ENCODE measurements at regions not wholly inside any gene's neighbourhood (a gene's known extent, or its start where the extent isn't known, plus 50 kb on each side); places are given as distances from the start of the nearest gene placed in this dataset.

DNA sequence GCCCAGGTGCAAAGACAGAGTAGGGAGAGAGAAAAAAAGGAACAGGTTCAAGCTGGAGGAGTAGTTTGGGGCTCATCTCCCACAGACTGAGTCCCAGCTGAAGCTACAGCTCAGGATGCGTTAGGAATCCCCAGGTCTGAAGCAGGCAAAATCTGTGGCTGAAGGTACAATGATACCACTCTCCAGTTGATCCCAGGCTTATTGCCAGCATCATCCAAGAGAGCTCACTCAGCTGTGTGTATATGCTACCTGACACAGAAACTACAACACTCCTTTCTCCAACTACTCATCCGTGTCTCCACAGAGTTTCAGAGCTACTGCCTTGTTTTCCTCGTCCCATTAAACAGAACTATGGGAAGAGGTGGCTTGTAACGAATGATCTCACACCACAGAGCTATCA, 851.3 kb downstream of the GRID1 start:
- no peak for DNase-seq

DNA sequence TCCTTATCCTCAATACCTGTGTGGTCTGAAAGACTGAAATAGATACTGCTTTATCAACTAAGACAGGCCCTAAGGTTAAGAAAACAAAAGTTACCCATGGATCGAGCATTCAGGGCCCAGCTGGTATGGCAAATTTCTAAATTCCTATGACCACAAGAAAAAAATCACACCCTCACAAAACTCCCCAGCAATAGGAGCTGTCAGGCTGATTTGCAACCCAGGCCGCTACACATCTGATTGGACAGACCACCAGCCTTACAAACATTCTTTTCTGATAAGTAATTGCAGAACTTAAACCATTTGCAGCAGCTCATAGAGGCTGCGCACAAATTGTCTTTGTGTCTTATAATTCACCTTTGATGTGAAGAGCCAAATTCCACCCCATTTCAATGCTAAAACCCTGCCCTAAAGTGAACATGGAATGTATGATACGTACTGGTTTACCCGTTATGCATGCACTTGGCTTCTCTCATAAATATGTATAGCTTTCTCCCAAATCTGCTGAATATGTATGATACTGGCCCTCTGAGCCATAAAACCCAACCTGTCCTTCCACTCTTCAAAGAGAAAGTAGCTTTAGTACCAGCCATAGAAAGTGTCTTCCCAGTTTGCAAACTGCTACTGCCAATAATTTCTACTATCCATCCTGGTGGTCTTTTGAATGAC, 842.5 kb downstream of the GRID1 start:
- DNase-seq: no peak

DNA sequence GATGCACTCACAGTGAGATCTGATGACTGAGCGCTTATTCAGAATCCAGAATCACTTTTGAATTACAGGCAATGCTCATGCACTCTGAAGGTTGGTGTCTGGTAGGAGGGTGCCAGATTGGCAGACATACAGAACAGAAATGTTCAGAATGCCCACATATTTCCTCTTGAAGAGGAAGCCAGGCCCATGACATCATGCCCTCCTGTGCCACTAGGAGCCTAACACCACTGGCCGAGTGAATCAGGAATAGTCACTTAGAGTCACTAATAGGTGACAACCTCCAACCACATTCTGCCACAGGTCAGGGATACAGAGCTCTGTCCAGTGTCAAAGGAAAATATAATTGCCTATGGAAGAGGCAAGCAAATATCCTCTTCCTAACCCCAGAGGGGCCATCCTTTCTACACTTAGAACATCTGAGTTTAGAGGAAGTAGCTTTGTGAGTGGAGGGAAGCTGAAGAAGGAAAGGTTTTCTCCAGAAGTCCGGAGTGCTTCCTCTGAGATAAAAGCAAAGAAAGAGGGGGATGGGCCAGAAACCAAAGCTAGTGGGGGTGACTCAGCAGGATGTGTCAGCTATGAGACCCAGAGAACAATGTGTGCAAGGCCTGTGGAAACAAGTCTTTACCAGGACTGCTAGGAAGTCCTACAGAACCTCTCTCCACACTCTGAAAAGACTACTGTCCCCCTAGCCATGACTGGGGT, 838.8 kb downstream of the GRID1 start:
- no peak for DNase-seq

DNA sequence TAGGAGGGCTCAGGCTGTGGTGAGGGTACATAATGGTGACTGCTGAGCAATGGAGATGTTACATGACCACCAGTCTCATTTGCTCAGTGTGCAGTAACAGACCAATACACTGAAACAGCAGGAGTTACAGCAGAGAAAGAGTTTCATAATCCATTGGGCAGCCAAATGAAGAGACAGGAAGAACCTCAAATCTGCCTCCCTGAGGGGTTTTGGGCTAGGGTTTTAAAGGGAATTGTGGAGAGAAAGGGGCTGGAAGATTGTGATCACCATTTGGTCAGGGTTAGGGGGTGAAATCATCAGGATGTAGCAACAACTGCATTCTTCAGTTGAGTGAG, 838.3 kb downstream of the GRID1 start:
- DNase-seq: no peak

DNA sequence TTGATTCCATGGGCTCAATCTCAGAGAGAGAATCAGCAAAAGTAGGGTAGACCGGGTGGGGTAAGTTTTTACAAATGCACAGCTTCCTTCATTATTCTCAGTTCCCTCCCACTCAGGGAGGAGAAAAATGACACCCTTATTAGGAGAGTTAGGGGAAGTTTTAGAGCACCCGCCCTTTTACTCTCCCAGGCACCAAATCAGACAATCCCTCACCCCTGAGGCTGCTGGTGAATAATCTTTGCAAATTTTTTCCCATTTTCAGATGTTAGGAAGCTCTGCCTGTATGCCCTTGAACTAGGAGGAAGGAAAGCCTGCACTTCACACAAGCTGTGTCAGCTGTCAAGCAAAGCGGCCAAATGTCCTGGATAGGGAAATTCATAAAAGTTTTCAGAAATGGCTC, 834.9 kb downstream of the GRID1 start:
- DNase-seq: no peak

DNA sequence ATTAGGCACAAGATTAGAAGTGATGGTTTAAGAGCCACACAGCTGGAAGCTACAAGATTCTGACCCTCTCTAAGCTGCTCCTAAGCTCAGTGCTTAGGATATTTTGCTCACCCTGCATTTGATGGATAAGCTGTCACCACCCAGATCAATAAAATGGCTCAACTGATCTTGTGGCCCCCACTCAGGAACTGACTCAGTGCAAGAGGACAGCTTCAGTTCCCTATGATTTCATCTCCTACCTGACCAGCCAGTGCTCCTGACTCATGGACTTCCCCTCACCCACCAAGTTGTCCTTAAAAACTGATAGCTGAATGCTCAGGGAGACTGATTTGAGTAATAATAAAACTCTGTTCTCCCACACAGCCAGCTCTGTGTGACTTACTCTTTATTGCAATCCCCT, 833.8 kb downstream of the GRID1 start:
- no peak for DNase-seq

DNA sequence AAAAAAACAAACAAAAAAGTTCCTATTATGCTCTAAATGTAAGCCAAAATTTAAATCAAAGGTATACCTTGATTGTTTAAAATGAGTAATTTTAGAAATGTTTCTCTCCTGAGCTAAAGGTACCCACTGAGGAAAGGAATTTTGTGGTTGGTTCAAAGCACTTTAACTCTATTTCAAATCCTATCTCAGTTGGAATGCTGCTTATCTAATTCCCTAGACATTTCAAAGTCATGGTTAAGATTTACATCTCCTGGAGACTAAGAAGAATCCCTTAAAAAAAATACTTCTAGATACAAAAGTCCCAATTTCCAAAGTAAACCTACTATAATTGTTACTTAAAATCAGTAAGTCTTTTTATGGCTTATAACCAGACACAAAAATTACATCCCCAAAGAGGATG, 830.7 kb downstream of the GRID1 start:
- DNase-seq: no peak

DNA sequence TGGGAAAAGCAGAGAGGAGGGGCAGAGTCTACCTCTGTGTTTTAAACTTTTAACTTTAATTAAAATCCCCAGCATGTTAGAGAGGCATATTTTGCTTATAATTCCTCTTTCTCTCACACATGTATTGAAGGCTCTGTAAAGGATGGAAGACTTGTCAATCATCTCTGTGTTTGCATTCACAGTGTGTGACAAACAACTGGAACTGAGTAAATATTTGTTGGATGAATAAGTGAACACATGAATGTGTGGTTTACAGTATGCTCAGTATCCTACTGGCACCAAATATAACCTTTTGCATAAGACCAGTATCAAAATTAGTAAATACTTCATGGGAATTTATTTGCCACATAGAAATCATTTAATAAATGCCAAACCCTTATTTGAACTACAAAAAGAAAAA, 829.0 kb downstream of the GRID1 start:
- DNase-seq: no peak

DNA sequence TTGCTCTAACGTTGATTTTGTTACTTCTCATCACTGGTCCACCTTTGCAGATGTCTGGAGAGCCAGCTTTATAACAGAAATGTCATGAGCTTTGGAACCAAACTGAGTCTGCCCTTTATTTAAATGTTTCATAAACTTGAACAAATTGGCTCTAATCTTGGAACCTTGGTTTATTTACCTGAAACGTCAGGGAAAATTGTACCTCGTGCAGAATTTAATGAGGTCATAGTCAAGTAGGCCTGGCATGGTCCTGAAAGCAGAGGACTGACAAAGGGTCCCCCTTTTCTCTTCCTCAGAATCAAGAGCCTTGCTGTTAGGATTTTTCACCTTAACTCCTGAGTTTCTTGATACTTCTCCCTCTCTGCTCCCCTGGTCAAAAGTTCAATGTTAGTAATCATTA, 828.0 kb downstream of the GRID1 start:
- DNase-seq: no peak

DNA sequence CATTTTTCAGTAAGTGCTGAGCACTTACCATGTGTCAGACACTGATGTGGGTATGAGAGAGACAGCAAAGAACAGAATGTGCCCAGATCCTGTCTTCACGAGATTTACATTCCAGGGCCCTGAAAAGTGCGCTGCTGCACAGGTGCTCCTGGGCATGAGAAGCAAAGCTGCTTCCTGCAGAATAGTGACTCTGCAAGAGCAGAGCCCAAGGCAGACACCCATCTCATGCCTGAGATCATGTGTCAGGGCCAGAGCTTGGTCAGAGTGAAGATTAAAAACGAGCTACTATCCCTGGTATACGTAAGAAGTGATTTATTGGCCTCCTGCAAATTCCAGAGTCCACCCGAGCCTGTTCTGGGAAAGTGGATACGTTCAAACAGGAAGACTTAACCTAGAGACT, 824.4 kb downstream of the GRID1 start:
- no peak for DNase-seq

DNA sequence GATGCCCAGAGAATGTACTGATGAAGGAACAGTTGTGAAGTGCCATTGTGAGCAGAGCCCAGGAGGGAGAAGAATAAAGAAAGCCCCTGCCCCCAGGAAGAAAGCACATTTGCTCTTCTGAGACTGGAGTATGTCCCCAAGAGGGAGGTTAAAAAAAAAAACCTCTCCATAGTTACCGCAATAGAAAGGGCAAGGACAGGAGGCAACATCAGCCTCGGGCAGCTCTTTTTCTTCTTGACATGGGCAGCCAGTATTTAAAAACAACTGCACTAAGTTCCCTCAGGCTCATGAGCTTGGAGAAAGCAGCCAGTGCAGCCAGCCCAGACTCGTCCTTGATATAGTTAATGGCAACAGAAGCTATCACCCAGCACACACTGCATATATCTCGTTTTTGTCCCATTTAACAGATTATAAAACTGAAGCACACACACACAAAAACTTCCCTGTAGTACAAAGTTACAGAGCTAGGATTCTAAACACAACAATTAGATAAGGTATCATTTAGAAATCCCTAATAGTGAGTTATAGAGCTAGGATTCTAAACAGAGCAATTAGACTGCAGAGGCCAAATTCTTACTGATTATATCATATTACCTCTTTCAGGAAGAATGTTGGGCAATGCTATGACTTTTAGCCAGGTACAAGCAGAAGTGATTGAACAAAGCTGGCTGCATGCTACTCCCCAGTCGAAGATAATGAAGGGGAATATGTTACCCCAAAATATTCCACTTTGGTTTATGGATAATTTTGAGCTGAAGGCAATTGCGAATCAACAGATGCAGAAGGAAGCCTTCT, 823.5 kb downstream of the GRID1 start:
- no peak for DNase-seq

DNA sequence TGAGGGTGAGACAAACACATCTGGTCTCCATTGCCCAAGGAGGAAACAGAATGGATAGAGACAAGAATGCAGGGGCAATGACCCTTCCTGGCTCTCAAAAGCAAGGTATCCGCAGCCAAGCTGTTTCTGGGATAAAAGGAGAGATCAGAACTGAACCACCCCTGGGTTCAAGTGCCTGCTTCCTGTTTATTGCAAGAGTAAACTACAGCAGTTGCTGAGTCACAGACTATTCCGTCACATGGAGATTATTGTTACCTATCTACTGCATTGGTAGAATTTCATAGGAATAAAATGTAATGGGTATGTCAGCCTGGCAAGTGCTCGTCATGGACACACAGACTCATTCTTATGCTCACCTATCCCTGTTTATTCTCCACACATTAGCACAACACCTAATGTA, 821.6 kb downstream of the GRID1 start:
- no peak for DNase-seq

DNA sequence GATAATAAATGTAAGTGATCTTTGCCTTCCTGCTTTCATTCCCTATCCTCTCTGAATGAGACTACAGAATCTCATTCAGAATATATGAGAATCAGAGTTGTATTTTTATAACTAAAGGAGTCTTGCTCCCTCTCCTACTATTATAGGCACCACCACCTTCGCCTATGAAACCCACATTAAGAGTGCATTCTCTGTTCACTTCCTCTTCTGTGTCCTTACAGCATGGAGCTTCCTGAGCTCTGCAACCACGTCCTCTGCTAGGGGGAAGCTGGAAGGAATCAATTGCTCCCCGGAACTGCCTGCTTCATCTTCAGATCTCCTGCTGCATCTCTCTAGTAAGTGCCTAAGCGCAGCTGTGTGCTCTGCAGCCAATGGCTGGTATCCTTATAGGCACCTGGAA, 820.7 kb downstream of the GRID1 start:
- DNase-seq: no peak

DNA sequence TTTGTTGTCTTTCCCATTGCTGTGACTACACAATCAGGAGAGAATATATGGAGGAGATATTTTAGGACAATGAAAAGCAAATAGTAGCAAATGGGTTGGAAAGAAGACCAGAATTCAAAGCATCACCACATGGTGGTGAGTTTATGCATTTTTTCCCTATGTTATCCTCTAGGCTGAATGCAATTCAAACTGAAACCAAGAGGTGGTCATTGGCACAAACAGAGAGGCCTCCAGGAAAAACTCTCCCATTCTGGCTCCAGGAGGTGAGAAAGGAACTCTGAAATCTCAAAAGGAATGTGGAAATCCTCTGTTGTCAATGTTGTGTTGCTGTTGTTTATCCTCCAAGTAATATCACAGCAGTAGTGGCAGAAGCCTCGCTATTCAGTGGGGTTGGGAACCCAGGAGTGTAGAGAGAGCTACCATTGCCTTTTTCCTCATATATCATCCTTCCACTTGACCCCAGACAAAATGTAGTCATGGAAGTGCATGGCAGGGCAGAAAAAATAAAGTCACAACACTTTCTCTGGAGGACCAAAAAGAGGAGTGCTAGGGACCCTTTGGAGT, 819.1 kb downstream of the GRID1 start:
- no peak for DNase-seq

DNA sequence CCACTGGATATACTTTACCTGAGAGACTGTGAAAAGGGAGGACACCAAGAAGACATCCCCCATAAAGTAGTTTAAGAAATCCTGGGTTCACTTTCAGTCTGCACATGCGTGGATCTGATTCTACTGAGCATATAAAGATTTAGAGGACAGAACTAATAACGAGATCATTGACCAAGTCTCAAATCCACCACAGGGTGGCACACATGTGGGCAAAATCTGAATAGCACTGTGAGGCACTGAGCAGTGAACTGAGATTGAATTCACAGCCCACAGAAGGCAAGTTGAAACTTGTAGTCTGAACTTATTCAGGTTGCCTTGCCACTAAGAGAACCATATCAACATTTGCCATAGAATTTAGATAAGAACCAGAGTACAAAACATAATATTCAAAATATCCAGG, 818.6 kb downstream of the GRID1 start:
- DNase-seq: peak in 1 of 2 donors; percentile 7

Measured in activated CD4-positive, alpha-beta T cell treated with anti-CD3 and anti-CD28 coated beads for 4 hours (primary cell).